Cardiac muscle cell (in vitro differentiated cells and primary cell): ENCODE measurements at regions not wholly inside any gene's neighbourhood (a gene's known extent, or its start where the extent isn't known, plus 50 kb on each side); places are given as distances from the start of the nearest gene placed in this dataset.
"Not testable (repeated sequence)": the region's sequence is repeated elsewhere in the genome, so short reads cannot be mapped to it uniquely, and the experiment has no call there.

Experiments used
- DNase-seq, 2 donors: peaks; one replicate each; pipeline versions ENCODE4 v3.0.0 to v3.0.0-alpha.2; 2010 to 2017; ENCODE audit warnings: low read depth in 1 of 2, low spot score in 1 of 2
- H3K27ac ChIP-seq: fragments of 200-600 bp; sonication (generic); 2 replicates; pipeline ENCODE4 v1.5.1; 2016
- H3K27me3 ChIP-seq: fragments of 200-600 bp; sonication (generic); 2 replicates; pipeline ENCODE4 v1.6.0; 2016; ENCODE audit warnings: control low read depth
- H3K36me3 ChIP-seq: fragments of 200-600 bp; sonication (generic); 2 replicates; pipeline ENCODE4 v1.5.1; 2016; ENCODE audit warnings: control low read depth
- H3K4me1 ChIP-seq: fragments of 200-600 bp; sonication (generic); 2 replicates; pipeline ENCODE4 v1.8.1; 2017; ENCODE audit warnings: low read depth, mild to moderate bottlenecking, mixed run types
- H3K4me3 ChIP-seq: fragments of 200-600 bp; sonication (generic); 2 replicates; pipeline ENCODE4 v1.5.1; 2016; ENCODE audit warnings: mild to moderate bottlenecking
- H3K9me3 ChIP-seq: fragments of 200-600 bp; sonication (generic); 2 replicates; pipeline ENCODE4 v1.5.1; 2017; ENCODE audit warnings: low read depth, mild to moderate bottlenecking, control low read depth
- CTCF ChIP-seq: IDR thresholded peaks from 2 replicates; pipeline ENCODE4 v1.5.1; 2012; ENCODE audit warnings: low read depth, mild to moderate bottlenecking, low read length

- no peaks in the 10 kb centered on the region for H3K4me1 ChIP-seq
- no peaks in the 10 kb centered on the region for H3K9me3 ChIP-seq
- TF ChIP-seq CTCF: no peak
- no peak overlapping the region for H3K4me3 ChIP-seq
- no peaks in the 10 kb centered on the region for H3K36me3 ChIP-seq
- no peaks in the 10 kb centered on the region for H3K27me3 ChIP-seq
- DNase-seq: no peak
- no peak overlapping the region for H3K27ac ChIP-seq
Measured at GRCh38 chr3:159741281-159741680, 247.4 kb upstream of the IL12A start.

- Histone ChIP-seq H3K27me3 (no peaks in the 10 kb centered on the region), H3K4me1 (no peaks in the 10 kb centered on the region), H3K36me3 (no peaks in the 10 kb centered on the region), H3K27ac (no peak overlapping the region), H3K4me3 (no peak overlapping the region), H3K9me3 (no peaks in the 10 kb centered on the region)
- DNase-seq: no peak
- no peak for TF ChIP-seq CTCF
Measured at GRCh38 chr3:159748425-159748824, 240.2 kb upstream of the IL12A start.

- H3K4me3 ChIP-seq: no peak overlapping the region
- no peaks in the 10 kb centered on the region for H3K36me3 ChIP-seq
- no peak for DNase-seq
- H3K27ac ChIP-seq: no peak overlapping the region
- H3K9me3 ChIP-seq: no peaks in the 10 kb centered on the region
- TF ChIP-seq CTCF: no peak
- H3K27me3 ChIP-seq: no peaks in the 10 kb centered on the region
- H3K4me1 ChIP-seq: no peaks in the 10 kb centered on the region
Measured at GRCh38 chr3:159749406-159749805, 239.2 kb upstream of the IL12A start.

GRCh38 chr3:159751146-159751545 lies 237.5 kb upstream of the IL12A start:
- no peak overlapping the region for H3K4me3 ChIP-seq
- no peak for TF ChIP-seq CTCF
- DNase-seq: no peak
- no peaks in the 10 kb centered on the region for H3K9me3 ChIP-seq
- no peaks in the 10 kb centered on the region for H3K27me3 ChIP-seq
- H3K27ac ChIP-seq: no peak overlapping the region
- H3K4me1 ChIP-seq: no peaks in the 10 kb centered on the region
- no peaks in the 10 kb centered on the region for H3K36me3 ChIP-seq

GRCh38 chr3:159751752-159752151 lies 236.9 kb upstream of the IL12A start:
- no peaks in the 10 kb centered on the region for H3K4me1 ChIP-seq
- H3K27ac ChIP-seq: no peak overlapping the region
- TF ChIP-seq CTCF: no peak
- H3K36me3 ChIP-seq: no peaks in the 10 kb centered on the region
- no peak overlapping the region for H3K4me3 ChIP-seq
- H3K9me3 ChIP-seq: no peaks in the 10 kb centered on the region
- no peaks in the 10 kb centered on the region for H3K27me3 ChIP-seq
- no peak for DNase-seq

- H3K9me3 ChIP-seq, H3K4me1 ChIP-seq, H3K36me3 ChIP-seq, DNase-seq, H3K27ac ChIP-seq, H3K4me3 ChIP-seq, H3K27me3 ChIP-seq: not testable (repeated sequence)
Measured at GRCh38 chr3:159756279-159757207, 232.1 kb upstream of the IL12A start.
